ENCODE measurements at regions not wholly inside any gene's neighbourhood (a gene's known extent, or its start where the extent isn't known, plus 50 kb on each side); places are given as distances from the start of the nearest gene placed in this dataset.

GRCh38 chr22:49083607-49084006 is 744.1 kb downstream of the BRD1 start:
- H2AFZ ChIP-seq (ENCODE audit: low read depth, low read length, severe bottlenecking): no peak overlapping the region
- no peaks in the 10 kb centered on the region for H4K20me1 ChIP-seq (ENCODE audit: low read depth, low read length)
- H3K9ac ChIP-seq (ENCODE audit: low read length): no peak overlapping the region
- no peak overlapping the region for H3K4me3 ChIP-seq (ENCODE audit: insufficient read depth, low read length, poor library complexity, severe bottlenecking)
- H3K79me2 ChIP-seq (ENCODE audit: insufficient read depth, low read length): no peaks in the 10 kb centered on the region
- no peaks in the 10 kb centered on the region for H3K27me3 ChIP-seq (ENCODE audit: low read length)
- H3K4me2 ChIP-seq (ENCODE audit: low read depth, low read length, poor library complexity, severe bottlenecking): no peak overlapping the region
- no peak overlapping the region for H3K27ac ChIP-seq (ENCODE audit: low read depth, low read length)
- no peaks in the 10 kb centered on the region for H3K36me3 ChIP-seq (ENCODE audit: low read length)
- H3K9me3 ChIP-seq (ENCODE audit: insufficient read depth, low read length): no peaks in the 10 kb centered on the region
- no peak for TF ChIP-seq EZH2phosphoT487 (conservative IDR thresholded peaks at IDR 0.05; ENCODE audit: low read length)
- TF ChIP-seq CTCF (IDR thresholded peaks at IDR 0.05; ENCODE audit: insufficient read depth, low read length, poor library complexity, severe bottlenecking): no peak
- no peaks in the 10 kb centered on the region for H3K9me2 ChIP-seq (replicated peaks; ENCODE audit: insufficient read depth, low read length)
- H3F3A ChIP-seq (ENCODE audit: insufficient read depth): no peaks in the 10 kb centered on the region

- H2AFZ ChIP-seq (ENCODE audit: low read depth, low read length, severe bottlenecking): no peak overlapping the region
- no peak for TF ChIP-seq EZH2phosphoT487 (conservative IDR thresholded peaks at IDR 0.05; ENCODE audit: low read length)
- no peak for TF ChIP-seq CTCF (IDR thresholded peaks at IDR 0.05; ENCODE audit: insufficient read depth, low read length, poor library complexity, severe bottlenecking)
- H4K20me1 ChIP-seq (ENCODE audit: low read depth, low read length): no peaks in the 10 kb centered on the region
- no peaks in the 10 kb centered on the region for H3K9me3 ChIP-seq (ENCODE audit: insufficient read depth, low read length)
- no peaks in the 10 kb centered on the region for H3K36me3 ChIP-seq (ENCODE audit: low read length)
- no peaks in the 10 kb centered on the region for H3K79me2 ChIP-seq (ENCODE audit: insufficient read depth, low read length)
- H3K9ac ChIP-seq (ENCODE audit: low read length): no peak overlapping the region
- no peaks in the 10 kb centered on the region for H3K9me2 ChIP-seq (replicated peaks; ENCODE audit: insufficient read depth, low read length)
- no peak overlapping the region for H3K27ac ChIP-seq (ENCODE audit: low read depth, low read length)
- no peak overlapping the region for H3K4me2 ChIP-seq (ENCODE audit: low read depth, low read length, poor library complexity, severe bottlenecking)
- no peaks in the 10 kb centered on the region for H3F3A ChIP-seq (ENCODE audit: insufficient read depth)
- no peaks in the 10 kb centered on the region for H3K27me3 ChIP-seq (ENCODE audit: low read length)
- no peak overlapping the region for H3K4me3 ChIP-seq (ENCODE audit: insufficient read depth, low read length, poor library complexity, severe bottlenecking)
Observed at GRCh38 chr22:49082451-49082850, 745.2 kb downstream of the BRD1 start.

GRCh38 chr22:49081926-49082325 is 745.7 kb downstream of the BRD1 start:
- no peaks in the 10 kb centered on the region for H3K9me2 ChIP-seq (replicated peaks; ENCODE audit: insufficient read depth, low read length)
- no peaks in the 10 kb centered on the region for H3K9me3 ChIP-seq (ENCODE audit: insufficient read depth, low read length)
- no peaks in the 10 kb centered on the region for H4K20me1 ChIP-seq (ENCODE audit: low read depth, low read length)
- no peak overlapping the region for H3K4me3 ChIP-seq (ENCODE audit: insufficient read depth, low read length, poor library complexity, severe bottlenecking)
- no peaks in the 10 kb centered on the region for H3K27me3 ChIP-seq (ENCODE audit: low read length)
- H3K27ac ChIP-seq (ENCODE audit: low read depth, low read length): no peak overlapping the region
- TF ChIP-seq EZH2phosphoT487 (conservative IDR thresholded peaks at IDR 0.05; ENCODE audit: low read length) (no peak), CTCF (IDR thresholded peaks at IDR 0.05; ENCODE audit: insufficient read depth, low read length, poor library complexity, severe bottlenecking) (no peak)
- H3K36me3 ChIP-seq (ENCODE audit: low read length): no peaks in the 10 kb centered on the region
- H3F3A ChIP-seq (ENCODE audit: insufficient read depth): no peaks in the 10 kb centered on the region
- no peak overlapping the region for H2AFZ ChIP-seq (ENCODE audit: low read depth, low read length, severe bottlenecking)
- no peak overlapping the region for H3K9ac ChIP-seq (ENCODE audit: low read length)
- no peak overlapping the region for H3K4me2 ChIP-seq (ENCODE audit: low read depth, low read length, poor library complexity, severe bottlenecking)
- no peaks in the 10 kb centered on the region for H3K79me2 ChIP-seq (ENCODE audit: insufficient read depth, low read length)
